ENCODE measurements at regions not wholly inside any gene's neighbourhood (a gene's known extent, or its start where the extent isn't known, plus 50 kb on each side); places are given as distances from the start of the nearest gene placed in this dataset.

DNA sequence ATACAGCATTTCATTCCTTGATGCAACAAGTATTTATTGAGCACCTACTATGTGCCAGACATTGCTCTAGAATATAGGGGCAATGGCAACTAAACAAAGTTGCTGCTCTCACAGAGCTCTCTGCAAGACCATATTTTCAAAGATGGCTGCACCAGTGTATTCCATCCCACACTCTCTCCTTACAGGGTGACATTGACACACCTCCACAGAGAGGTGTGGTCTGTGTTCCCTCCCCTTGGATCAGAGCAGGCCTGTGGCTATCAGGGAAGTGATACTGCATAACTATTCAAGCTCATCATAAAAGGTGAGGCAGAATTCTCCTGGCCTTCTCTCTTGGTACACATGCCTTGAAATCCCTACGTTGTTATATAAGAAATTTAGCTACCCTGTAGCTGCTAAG, 95.3 kb upstream of the SOD3 start:
- no peak overlapping the region for H3K27ac ChIP-seq
- ATAC-seq (no peak), DNase-seq (no peak)
- TF ChIP-seq, protein P1, sequence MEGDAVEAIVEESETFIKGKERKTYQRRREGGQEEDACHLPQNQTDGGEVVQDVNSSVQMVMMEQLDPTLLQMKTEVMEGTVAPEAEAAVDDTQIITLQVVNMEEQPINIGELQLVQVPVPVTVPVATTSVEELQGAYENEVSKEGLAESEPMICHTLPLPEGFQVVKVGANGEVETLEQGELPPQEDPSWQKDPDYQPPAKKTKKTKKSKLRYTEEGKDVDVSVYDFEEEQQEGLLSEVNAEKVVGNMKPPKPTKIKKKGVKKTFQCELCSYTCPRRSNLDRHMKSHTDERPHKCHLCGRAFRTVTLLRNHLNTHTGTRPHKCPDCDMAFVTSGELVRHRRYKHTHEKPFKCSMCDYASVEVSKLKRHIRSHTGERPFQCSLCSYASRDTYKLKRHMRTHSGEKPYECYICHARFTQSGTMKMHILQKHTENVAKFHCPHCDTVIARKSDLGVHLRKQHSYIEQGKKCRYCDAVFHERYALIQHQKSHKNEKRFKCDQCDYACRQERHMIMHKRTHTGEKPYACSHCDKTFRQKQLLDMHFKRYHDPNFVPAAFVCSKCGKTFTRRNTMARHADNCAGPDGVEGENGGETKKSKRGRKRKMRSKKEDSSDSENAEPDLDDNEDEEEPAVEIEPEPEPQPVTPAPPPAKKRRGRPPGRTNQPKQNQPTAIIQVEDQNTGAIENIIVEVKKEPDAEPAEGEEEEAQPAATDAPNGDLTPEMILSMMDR (IDR thresholded peaks at IDR 0.05): no peak
- no peak overlapping the region for H3K4me3 ChIP-seq
- H3K27me3 ChIP-seq: no peaks in the 10 kb centered on the region
- intact Hi-C loops (cut with DNase I): no loop called here
- no peaks in the 10 kb centered on the region for H3K36me3 ChIP-seq
- H3K9me3 ChIP-seq: no peaks in the 10 kb centered on the region
- no peaks in the 10 kb centered on the region for H3K4me1 ChIP-seq

DNA sequence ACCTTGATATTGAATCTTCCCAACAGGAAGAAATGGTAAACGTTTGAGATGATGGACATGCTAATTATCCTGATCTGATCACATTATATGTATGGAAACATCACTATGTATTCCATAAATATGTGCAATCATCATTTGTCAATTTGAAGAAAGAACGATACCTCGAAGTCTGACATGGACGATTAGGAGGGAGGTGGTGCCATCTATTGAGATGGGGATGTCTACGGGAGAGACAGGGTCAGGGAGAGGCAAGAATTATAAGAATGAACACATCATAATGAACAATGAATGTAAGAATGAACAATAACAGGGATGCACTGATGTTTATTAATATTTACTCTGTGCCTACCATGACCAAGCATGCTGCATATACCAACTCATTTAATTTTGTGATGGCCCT, 93.7 kb upstream of the SOD3 start:
- no peaks in the 10 kb centered on the region for H3K9me3 ChIP-seq
- H3K36me3 ChIP-seq: no peaks in the 10 kb centered on the region
- DNase-seq (no peak), ATAC-seq (no peak)
- H3K27ac ChIP-seq: no peak overlapping the region
- H3K27me3 ChIP-seq: no peaks in the 10 kb centered on the region
- no peaks in the 10 kb centered on the region for H3K4me1 ChIP-seq
- H3K4me3 ChIP-seq: no peak overlapping the region
- intact Hi-C loops (cut with DNase I): no loop called here
- TF ChIP-seq, protein P1 (IDR thresholded peaks at IDR 0.05): no peak

DNA sequence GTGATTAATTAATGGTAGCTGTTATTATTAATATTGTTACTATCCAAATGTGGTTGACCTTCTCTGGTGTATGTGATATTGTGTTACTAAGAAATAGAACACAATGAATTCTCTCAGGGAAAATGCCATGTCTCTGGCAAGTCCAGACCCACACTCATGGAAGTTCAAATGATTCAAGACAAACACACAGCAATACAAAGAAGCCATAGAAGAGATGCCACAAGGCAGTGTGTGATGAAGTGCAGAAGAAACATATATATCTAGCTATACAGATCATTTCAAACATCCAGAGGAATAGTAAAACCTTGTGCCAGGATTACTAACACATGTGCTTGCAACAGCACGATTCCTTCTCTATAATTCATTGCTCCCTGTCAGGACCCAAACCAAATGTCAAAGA, 93.1 kb upstream of the SOD3 start:
- no peaks in the 10 kb centered on the region for H3K36me3 ChIP-seq
- H3K27ac ChIP-seq: no peak overlapping the region
- TF ChIP-seq, protein P1 (IDR thresholded peaks at IDR 0.05): no peak
- intact Hi-C loops (cut with DNase I): no loop called here
- H3K27me3 ChIP-seq: no peaks in the 10 kb centered on the region
- no peaks in the 10 kb centered on the region for H3K9me3 ChIP-seq
- ATAC-seq (no peak), DNase-seq (no peak)
- H3K4me1 ChIP-seq: no peaks in the 10 kb centered on the region
- H3K4me3 ChIP-seq: no peak overlapping the region

DNA sequence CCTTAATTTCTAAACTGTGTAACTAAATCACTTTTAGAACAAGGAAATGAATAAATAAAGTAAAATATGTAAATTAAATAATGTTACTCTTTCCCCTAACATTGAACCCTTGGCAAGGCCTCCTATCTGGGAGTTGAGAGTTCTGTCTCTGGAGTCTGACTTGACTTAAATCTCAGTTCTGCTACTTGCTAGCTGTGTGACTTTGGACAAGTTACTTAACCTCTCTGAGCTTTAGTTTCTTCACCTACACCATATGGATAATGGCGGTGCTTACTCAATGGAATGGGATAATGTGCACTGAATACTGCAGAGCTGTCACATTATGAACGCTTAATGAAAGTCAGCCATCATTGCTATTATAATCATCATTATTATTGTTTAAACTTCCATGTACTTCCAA, 92.1 kb upstream of the SOD3 start:
- no peak overlapping the region for H3K4me3 ChIP-seq
- no peaks in the 10 kb centered on the region for H3K4me1 ChIP-seq
- TF ChIP-seq, protein P1 (IDR thresholded peaks at IDR 0.05): no peak
- no peak for DNase-seq
- H3K9me3 ChIP-seq: no peaks in the 10 kb centered on the region
- no peak for ATAC-seq
- intact Hi-C loops (cut with DNase I): no loop called here
- H3K36me3 ChIP-seq: no peaks in the 10 kb centered on the region
- no peaks in the 10 kb centered on the region for H3K27me3 ChIP-seq
- H3K27ac ChIP-seq: no peak overlapping the region

DNA sequence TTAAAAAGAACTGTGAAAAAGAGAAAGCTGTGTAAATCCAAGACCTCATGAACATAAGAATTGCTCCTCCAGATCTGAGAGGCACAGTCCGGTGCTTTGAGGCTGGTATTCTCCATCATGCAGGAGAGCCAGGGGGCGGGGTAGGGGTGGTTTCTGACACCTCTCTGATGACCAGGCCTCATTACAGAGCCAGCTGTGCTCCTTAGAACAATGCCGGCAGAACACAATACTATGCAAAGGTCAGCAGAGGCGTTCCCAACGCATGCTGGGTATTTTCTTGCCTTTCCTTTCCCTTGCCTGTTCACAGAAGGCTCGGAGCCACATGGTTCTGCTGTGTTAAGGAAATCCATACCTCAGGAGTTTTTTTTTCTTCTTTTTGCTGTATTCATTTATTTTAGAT, 91.2 kb upstream of the SOD3 start:
- Histone ChIP-seq H3K4me3 (no peak overlapping the region), H3K27ac (no peak overlapping the region), H3K27me3 (no peaks in the 10 kb centered on the region), H3K36me3 (no peaks in the 10 kb centered on the region), H3K4me1 (no peaks in the 10 kb centered on the region), H3K9me3 (no peaks in the 10 kb centered on the region)
- intact Hi-C loops (cut with DNase I): no loop called here
- ATAC-seq: no peak
- TF ChIP-seq, protein P1 (IDR thresholded peaks at IDR 0.05): no peak
- DNase-seq: no peak

Measured in left lung (tissue), 4 donors.